ENCODE measurements at regions not wholly inside any gene's neighbourhood (a gene's known extent, or its start where the extent isn't known, plus 50 kb on each side); places are given as distances from the start of the nearest gene placed in this dataset.

DNA sequence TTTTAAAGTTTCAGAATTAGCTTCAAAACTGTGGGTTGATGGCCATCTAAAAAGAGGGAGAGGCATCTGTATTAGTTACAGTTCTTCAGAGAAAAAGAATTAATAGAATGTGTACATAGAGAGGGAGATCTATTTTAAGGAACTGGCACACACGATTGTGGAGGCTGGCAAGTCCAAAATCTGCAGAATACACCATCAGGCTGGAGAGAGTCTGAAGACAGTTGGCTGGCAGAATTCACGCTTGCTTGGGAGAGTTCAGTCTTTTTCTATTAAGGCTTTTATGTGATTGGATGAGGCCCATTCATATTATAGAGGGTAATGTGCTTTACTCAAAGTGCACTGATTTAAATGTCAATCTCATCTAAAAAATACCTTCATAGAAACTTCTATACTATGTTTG is 135.1 kb upstream of the SORCS1 start:
- H3K4me3 ChIP-seq (ENCODE audit: control insufficient read depth, low read depth, low read length), result no peak overlapping the region
- no peak for DNase-seq (ENCODE audit: low read depth)
- TF ChIP-seq, protein P1, sequence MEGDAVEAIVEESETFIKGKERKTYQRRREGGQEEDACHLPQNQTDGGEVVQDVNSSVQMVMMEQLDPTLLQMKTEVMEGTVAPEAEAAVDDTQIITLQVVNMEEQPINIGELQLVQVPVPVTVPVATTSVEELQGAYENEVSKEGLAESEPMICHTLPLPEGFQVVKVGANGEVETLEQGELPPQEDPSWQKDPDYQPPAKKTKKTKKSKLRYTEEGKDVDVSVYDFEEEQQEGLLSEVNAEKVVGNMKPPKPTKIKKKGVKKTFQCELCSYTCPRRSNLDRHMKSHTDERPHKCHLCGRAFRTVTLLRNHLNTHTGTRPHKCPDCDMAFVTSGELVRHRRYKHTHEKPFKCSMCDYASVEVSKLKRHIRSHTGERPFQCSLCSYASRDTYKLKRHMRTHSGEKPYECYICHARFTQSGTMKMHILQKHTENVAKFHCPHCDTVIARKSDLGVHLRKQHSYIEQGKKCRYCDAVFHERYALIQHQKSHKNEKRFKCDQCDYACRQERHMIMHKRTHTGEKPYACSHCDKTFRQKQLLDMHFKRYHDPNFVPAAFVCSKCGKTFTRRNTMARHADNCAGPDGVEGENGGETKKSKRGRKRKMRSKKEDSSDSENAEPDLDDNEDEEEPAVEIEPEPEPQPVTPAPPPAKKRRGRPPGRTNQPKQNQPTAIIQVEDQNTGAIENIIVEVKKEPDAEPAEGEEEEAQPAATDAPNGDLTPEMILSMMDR (conservative IDR thresholded peaks at IDR 0.05; ENCODE audit: control insufficient read depth, insufficient read depth, low read depth, low read length), result no peak

DNA sequence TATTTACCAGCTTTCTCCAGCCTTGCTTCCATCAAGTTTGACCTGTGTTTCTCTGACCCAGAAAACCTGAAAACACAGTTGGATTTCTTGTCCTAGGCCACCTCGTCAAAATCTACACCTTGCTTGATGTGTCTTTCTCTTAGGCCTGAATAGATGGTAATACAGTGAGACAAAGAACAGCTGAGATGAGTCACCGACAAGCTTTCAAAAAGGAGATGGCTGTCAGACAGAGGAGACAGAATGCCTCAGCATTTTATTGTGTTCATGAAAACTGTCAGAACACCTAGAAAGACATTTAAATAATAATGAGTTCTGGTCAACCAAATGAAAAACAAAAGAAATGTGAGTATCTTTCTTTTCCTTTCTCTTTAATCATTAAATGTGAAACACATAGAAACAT is 119.7 kb upstream of the SORCS1 start:
- no peak for DNase-seq (ENCODE audit: low read depth)
- no peak overlapping the region for H3K4me3 ChIP-seq (ENCODE audit: control insufficient read depth, low read depth, low read length)
- TF ChIP-seq, protein P1 (conservative IDR thresholded peaks at IDR 0.05; ENCODE audit: control insufficient read depth, insufficient read depth, low read depth, low read length), result no peak

DNA sequence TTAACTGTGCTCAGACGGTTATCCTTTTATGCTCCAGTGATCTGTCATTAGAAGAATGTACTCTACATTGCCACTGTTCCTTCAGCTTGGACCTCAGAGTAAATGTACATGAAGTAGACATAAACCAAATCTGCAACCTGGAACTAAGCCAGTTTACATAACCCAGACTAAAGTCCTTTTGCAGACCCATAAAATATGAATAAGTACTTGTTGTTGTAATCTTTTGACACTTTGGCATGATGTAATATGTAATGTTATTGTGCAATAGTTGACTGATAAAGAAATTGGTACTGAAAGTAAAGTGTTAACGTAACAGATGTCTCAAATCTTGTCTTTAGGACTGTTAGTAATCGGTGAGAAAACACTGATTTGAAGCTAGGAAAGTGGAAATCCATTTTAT is 115.8 kb upstream of the SORCS1 start:
- TF ChIP-seq, protein P1 (conservative IDR thresholded peaks at IDR 0.05; ENCODE audit: control insufficient read depth, insufficient read depth, low read depth, low read length), result no peak
- no peak for DNase-seq (ENCODE audit: low read depth)
- no peak overlapping the region for H3K4me3 ChIP-seq (ENCODE audit: control insufficient read depth, low read depth, low read length)

DNA sequence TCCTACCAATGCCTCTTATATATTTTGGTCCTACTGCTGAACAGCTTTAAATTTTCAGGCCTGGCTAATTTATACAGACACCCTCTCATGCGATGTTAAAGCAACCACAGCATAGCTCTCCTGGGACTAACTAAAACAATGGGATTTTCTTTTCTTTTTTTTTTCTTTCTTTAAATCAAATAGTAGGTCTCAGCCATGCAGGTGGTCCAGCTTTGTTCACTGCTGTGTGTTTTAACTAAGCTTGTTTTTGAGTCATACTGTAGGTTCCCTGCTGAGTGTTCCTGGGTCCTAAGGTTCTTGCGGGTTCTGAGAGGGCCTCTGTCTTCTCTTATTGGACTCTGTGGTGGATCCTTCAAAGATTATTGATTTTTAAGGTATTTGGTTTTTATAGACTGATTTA is 113.1 kb upstream of the SORCS1 start:
- no peak overlapping the region for H3K4me3 ChIP-seq (ENCODE audit: control insufficient read depth, low read depth, low read length)
- TF ChIP-seq, protein P1 (conservative IDR thresholded peaks at IDR 0.05; ENCODE audit: control insufficient read depth, insufficient read depth, low read depth, low read length), result no peak
- DNase-seq (ENCODE audit: low read depth), result no peak

DNA sequence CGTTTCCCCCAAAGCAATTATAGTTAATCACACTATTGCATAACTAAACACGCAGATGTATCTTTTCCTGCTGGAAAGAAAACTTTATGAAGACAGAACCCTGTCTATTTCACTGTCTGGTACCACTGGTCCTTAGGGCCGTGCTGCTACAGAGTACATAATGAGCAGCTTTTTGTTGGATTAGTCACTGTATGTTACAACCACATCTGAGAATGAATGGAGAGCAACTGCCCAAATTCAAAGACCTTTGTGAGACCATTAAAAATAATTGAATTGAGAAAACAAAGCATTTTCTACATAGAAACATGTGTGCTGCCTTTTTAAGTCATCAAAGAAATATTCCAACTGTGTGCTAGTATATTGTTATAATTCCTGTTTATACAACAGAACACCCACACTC is 111.3 kb upstream of the SORCS1 start:
- no peak overlapping the region for H3K4me3 ChIP-seq (ENCODE audit: control insufficient read depth, low read depth, low read length)
- DNase-seq (ENCODE audit: low read depth), result no peak
- TF ChIP-seq, protein P1 (conservative IDR thresholded peaks at IDR 0.05; ENCODE audit: control insufficient read depth, insufficient read depth, low read depth, low read length), result no peak

DNA sequence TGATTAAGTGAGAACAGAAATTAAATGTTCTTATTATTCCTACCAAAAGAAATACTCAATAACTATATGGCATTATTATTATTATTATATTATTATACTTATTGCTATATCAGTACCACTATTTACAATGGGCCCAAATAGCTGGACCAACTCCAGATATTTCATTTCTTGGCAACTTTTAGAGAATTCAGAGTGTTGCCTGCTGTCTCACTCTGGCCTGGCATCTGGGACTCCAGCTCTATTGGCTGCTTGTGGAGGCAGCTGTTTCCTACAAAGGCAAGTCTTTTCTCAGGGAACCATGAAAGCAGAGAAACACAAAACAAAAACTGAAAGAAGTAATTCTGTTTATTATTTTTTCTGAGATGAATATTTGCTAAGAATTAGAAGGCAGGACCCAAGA is 105.1 kb upstream of the SORCS1 start:
- no peak for DNase-seq (ENCODE audit: low read depth)
- H3K4me3 ChIP-seq (ENCODE audit: control insufficient read depth, low read depth, low read length), result no peak overlapping the region
- TF ChIP-seq, protein P1 (conservative IDR thresholded peaks at IDR 0.05; ENCODE audit: control insufficient read depth, insufficient read depth, low read depth, low read length), result no peak

DNA sequence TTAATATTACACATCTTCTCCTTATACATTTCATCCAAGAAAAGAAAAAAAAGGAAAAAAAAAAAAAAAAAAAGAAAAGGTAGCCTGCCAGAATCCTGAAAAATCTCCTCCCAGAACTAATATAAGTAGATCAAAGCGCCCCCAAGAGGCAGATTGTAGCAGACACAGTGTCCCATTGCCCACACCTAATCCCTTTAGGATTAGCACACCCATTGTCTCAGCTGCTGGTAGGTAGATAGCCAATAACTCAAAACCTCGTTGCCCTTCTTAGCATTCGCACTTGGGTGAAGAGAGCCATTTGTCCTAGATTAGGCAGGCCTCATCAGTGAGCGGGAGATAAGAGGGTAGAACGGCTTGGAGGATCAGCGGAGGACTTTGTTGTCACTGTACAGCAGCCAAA is 100.2 kb upstream of the SORCS1 start:
- DNase-seq (ENCODE audit: low read depth), result no peak
- TF ChIP-seq, protein P1 (conservative IDR thresholded peaks at IDR 0.05; ENCODE audit: control insufficient read depth, insufficient read depth, low read depth, low read length), result no peak
- H3K4me3 ChIP-seq (ENCODE audit: control insufficient read depth, low read depth, low read length), result no peak overlapping the region

Measured in fibroblast of mammary gland (primary cell).